GM23338 (cell line): ENCODE measurements at regions not wholly inside any gene's neighbourhood (a gene's known extent, or its start where the extent isn't known, plus 50 kb on each side); places are given as distances from the start of the nearest gene placed in this dataset.

Experiments
- ATAC-seq: fragments of 200-7000 bp; cut with Tn5 transposase; 3 replicates; pipeline ENCODE4 v1.9.1; 2020
- DNase-seq: peaks from one replicate; pipeline ENCODE4 v3.0.0-alpha.2; 2015; ENCODE audit warnings: low spot score
- H2AFZ ChIP-seq: fragments of 200-600 bp; sonication (generic); 2 replicates; pipeline ENCODE4 v1.8.0; 2016; ENCODE audit warnings: antibody characterized with exemption, mild to moderate bottlenecking, moderate library complexity
- H3F3A ChIP-seq: fragments of 200-600 bp; sonication (generic); replicated peaks from 2 replicates; pipeline ENCODE4 v1.8.0; 2017; ENCODE audit warnings: antibody characterized with exemption, mixed run types, low read depth
- H3K27ac ChIP-seq: fragments of 200-600 bp; sonication (generic); 2 replicates; pipeline ENCODE4 v1.6.1; 2016; ENCODE audit warnings: low read depth
- H3K27me3 ChIP-seq: fragments of 200-600 bp; sonication (generic); 2 replicates; pipeline ENCODE4 v1.8.0; 2016; ENCODE audit warnings: mild to moderate bottlenecking, mixed run types, moderate library complexity; ENCODE audit not compliant: insufficient read depth
- H3K36me3 ChIP-seq: fragments of 200-600 bp; sonication (generic); 2 replicates; pipeline ENCODE4 v1.8.0; 2016; ENCODE audit warnings: mild to moderate bottlenecking; ENCODE audit not compliant: insufficient read depth
- H3K4me1 ChIP-seq: fragments of 200-600 bp; sonication (generic); 2 replicates; pipeline ENCODE4 v1.8.0; 2016; ENCODE audit warnings: mild to moderate bottlenecking, moderate library complexity; ENCODE audit not compliant: insufficient read depth
- H3K4me2 ChIP-seq: fragments of 200-600 bp; sonication (generic); 2 replicates; pipeline ENCODE4 v1.7.1; 2017; ENCODE audit warnings: mixed run types
- H3K4me3 ChIP-seq: fragments of 200-600 bp; sonication (generic); 2 replicates; pipeline ENCODE4 v1.6.1; 2016; ENCODE audit warnings: mixed run types
- H3K79me2 ChIP-seq: fragments of 200-600 bp; sonication (generic); replicated peaks from 2 replicates; pipeline ENCODE4 v1.8.0; 2017; ENCODE audit warnings: mild to moderate bottlenecking; ENCODE audit not compliant: insufficient read depth
- H3K9me2 ChIP-seq: fragments of 200-600 bp; sonication (generic); 2 replicates; pipeline ENCODE4 v1.8.0; 2017; ENCODE audit not compliant: insufficient read depth
- H4K20me1 ChIP-seq: fragments of 200-600 bp; sonication (generic); replicated peaks from 2 replicates; pipeline ENCODE4 v1.8.0; 2017; ENCODE audit warnings: mild to moderate bottlenecking; ENCODE audit not compliant: insufficient read depth
- H3K27ac Mint-ChIP-seq: 2 replicates; pipeline ENCODE4 v1.8.0; 2020; ENCODE audit warnings: inconsistent platforms, mild to moderate bottlenecking, moderate library complexity, mixed read lengths
- H3K27me3 Mint-ChIP-seq: 3 replicates; pipeline ENCODE4 v1.8.0; 2022; ENCODE audit warnings: low read depth, mild to moderate bottlenecking, moderate library complexity, mixed read lengths, inconsistent platforms; ENCODE audit not compliant: insufficient read depth, poor library complexity
- H3K36me3 Mint-ChIP-seq: 3 replicates; pipeline ENCODE4 v1.8.0; 2021; ENCODE audit warnings: low read depth, mild to moderate bottlenecking, inconsistent platforms, moderate library complexity, mixed read lengths
- H3K4me1 Mint-ChIP-seq: 3 replicates; pipeline ENCODE4 v1.8.0; 2020; ENCODE audit warnings: mild to moderate bottlenecking, inconsistent platforms, mixed read lengths
- H3K4me3 Mint-ChIP-seq: 3 replicates; pipeline ENCODE4 v1.8.0; 2021; ENCODE audit warnings: moderate library complexity, mild to moderate bottlenecking, inconsistent platforms, mixed read lengths
- H3K9me3 Mint-ChIP-seq: 3 replicates; pipeline ENCODE4 v1.8.0; 2020; ENCODE audit warnings: moderate library complexity, mild to moderate bottlenecking, inconsistent platforms, mixed read lengths
- CREB1 ChIP-seq: fragments of 250-450 bp; sonication (Bioruptor Pico); IDR thresholded peaks from 2 replicates; pipeline ENCODE4 v1.5.0; 2020; ENCODE audit warnings: low read depth, mild to moderate bottlenecking, moderate library complexity
- EZH2 ChIP-seq: fragments of 200-600 bp; sonication (generic); IDR thresholded peaks from one replicate; pipeline ENCODE4 v1.8.0; 2017; ENCODE audit warnings: antibody characterized with exemption, mild to moderate bottlenecking, low read depth; ENCODE audit not compliant: unreplicated experiment
- EZH2phosphoT487 ChIP-seq: fragments of 200-600 bp; sonication (generic); IDR thresholded peaks from one replicate; pipeline ENCODE4 v1.8.1; 2018; ENCODE audit warnings: antibody characterized with exemption; ENCODE audit not compliant: unreplicated experiment
- JUNB ChIP-seq: IDR thresholded peaks from one replicate; pipeline ENCODE4 v1.6.1; 2016; ENCODE audit warnings: antibody characterized with exemption; ENCODE audit not compliant: unreplicated experiment
- NANOG ChIP-seq: IDR thresholded peaks from 2 replicates; pipeline ENCODE4 v1.6.1; 2016; ENCODE audit warnings: antibody characterized with exemption, borderline replicate concordance
- POLR2AphosphoS5 ChIP-seq: IDR thresholded peaks from 2 replicates; pipeline ENCODE4 v1.6.1; 2016; ENCODE audit warnings: antibody characterized with exemption, low read depth
- ZNF114 ChIP-seq: fragments of 250-450 bp; sonication (Bioruptor Pico); IDR thresholded peaks from 2 replicates; pipeline ENCODE4 v1.5.0; 2020; ENCODE audit warnings: mild to moderate bottlenecking, moderate library complexity
- ZNF331 ChIP-seq: fragments of 250-450 bp; sonication (Bioruptor Pico); IDR thresholded peaks from 2 replicates; pipeline ENCODE4 v1.5.0; 2020; ENCODE audit warnings: low read depth, mild to moderate bottlenecking, moderate library complexity
- TF ChIP-seq, protein P1 (sequence below): IDR thresholded peaks from 2 replicates; pipeline ENCODE4 v1.6.1; 2016; ENCODE audit warnings: antibody characterized with exemption
- TF ChIP-seq, protein P2 (sequence below), 2 experiments: fragments of 200-600 bp in 1 of 2; sonication (generic) in 1 of 2; conservative IDR thresholded peaks; 2 replicates each; pipeline versions ENCODE4 v1.5.1 to v1.6.1; 2016 to 2017; ENCODE audit warnings: antibody characterized with exemption in 2 of 2, low read depth in 2 of 2, mild to moderate bottlenecking in 2 of 2, moderate library complexity in 1 of 2
- TF ChIP-seq, protein P3 (sequence below): IDR thresholded peaks from one replicate; pipeline ENCODE4 v1.6.1; 2018; ENCODE audit warnings: antibody characterized with exemption; ENCODE audit not compliant: unreplicated experiment
- TF ChIP-seq, protein P4 (sequence below): fragments of 250-450 bp; sonication (Bioruptor Pico); IDR thresholded peaks from 2 replicates; pipeline ENCODE4 v1.5.0; 2020; ENCODE audit warnings: mild to moderate bottlenecking, moderate library complexity

DNA sequence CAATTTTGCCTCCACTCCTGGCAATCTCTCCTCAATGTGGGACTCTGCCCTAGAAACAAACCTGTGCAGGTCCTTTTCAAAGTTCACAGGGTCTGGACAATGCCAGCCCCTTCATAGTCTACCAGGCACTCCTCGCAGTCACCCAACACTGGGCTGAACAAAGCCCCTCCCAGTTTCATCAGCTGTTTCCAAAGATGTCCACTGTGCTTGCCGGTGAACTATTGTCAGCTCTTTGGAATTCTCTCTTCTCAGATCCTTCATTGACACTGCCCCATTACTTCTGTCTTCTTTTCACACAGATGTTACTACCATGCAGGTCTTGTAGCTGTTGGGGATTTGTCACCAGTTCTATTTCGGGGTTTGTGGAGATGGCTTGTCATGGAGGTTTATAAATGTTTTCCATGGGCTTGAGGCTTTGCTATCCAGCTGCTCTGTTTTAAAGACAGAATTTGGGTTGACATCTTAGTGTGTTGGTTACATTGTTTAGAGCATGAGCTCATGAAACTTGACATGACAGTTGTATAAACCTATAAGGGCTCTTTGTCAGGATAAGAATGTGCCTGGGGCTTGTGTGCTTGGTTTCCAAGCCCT lies 77.3 kb upstream of the DHRS4 start:
- no peaks in the 10 kb centered on the region for H3K27me3 ChIP-seq
- no peaks in the 10 kb centered on the region for H3K36me3 ChIP-seq
- no peak overlapping the region for H3K27ac Mint-ChIP-seq
- no peak overlapping the region for H3K27ac ChIP-seq
- H3K27me3 Mint-ChIP-seq: no peaks in the 10 kb centered on the region
- no peaks in the 10 kb centered on the region for H3K9me2 ChIP-seq
- no peaks in the 10 kb centered on the region for H4K20me1 ChIP-seq
- no peak for ATAC-seq
- DNase-seq: no peak
- no peaks in the 10 kb centered on the region; the same call in 2 of the 3 replicates for H3K9me3 Mint-ChIP-seq
- H3K36me3 Mint-ChIP-seq: no peaks in the 10 kb centered on the region
- no peak overlapping the region for H3K4me2 ChIP-seq
- no peaks in the 10 kb centered on the region for H3K4me1 Mint-ChIP-seq
- H3K4me3 Mint-ChIP-seq: no peak overlapping the region
- H3K4me3 ChIP-seq: no peak overlapping the region
- no peak for TF ChIP-seq JUNB
- TF ChIP-seq POLR2AphosphoS5: no peak
- TF ChIP-seq, protein P1, sequence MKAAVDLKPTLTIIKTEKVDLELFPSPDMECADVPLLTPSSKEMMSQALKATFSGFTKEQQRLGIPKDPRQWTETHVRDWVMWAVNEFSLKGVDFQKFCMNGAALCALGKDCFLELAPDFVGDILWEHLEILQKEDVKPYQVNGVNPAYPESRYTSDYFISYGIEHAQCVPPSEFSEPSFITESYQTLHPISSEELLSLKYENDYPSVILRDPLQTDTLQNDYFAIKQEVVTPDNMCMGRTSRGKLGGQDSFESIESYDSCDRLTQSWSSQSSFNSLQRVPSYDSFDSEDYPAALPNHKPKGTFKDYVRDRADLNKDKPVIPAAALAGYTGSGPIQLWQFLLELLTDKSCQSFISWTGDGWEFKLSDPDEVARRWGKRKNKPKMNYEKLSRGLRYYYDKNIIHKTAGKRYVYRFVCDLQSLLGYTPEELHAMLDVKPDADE: no peak
- TF ChIP-seq, protein P2, sequence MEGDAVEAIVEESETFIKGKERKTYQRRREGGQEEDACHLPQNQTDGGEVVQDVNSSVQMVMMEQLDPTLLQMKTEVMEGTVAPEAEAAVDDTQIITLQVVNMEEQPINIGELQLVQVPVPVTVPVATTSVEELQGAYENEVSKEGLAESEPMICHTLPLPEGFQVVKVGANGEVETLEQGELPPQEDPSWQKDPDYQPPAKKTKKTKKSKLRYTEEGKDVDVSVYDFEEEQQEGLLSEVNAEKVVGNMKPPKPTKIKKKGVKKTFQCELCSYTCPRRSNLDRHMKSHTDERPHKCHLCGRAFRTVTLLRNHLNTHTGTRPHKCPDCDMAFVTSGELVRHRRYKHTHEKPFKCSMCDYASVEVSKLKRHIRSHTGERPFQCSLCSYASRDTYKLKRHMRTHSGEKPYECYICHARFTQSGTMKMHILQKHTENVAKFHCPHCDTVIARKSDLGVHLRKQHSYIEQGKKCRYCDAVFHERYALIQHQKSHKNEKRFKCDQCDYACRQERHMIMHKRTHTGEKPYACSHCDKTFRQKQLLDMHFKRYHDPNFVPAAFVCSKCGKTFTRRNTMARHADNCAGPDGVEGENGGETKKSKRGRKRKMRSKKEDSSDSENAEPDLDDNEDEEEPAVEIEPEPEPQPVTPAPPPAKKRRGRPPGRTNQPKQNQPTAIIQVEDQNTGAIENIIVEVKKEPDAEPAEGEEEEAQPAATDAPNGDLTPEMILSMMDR (conservative IDR thresholded peaks at IDR 0.05; ENCODE audit: low read depth in 2 of 2): no peak
- no peak for TF ChIP-seq EZH2
- TF ChIP-seq, protein P3, sequence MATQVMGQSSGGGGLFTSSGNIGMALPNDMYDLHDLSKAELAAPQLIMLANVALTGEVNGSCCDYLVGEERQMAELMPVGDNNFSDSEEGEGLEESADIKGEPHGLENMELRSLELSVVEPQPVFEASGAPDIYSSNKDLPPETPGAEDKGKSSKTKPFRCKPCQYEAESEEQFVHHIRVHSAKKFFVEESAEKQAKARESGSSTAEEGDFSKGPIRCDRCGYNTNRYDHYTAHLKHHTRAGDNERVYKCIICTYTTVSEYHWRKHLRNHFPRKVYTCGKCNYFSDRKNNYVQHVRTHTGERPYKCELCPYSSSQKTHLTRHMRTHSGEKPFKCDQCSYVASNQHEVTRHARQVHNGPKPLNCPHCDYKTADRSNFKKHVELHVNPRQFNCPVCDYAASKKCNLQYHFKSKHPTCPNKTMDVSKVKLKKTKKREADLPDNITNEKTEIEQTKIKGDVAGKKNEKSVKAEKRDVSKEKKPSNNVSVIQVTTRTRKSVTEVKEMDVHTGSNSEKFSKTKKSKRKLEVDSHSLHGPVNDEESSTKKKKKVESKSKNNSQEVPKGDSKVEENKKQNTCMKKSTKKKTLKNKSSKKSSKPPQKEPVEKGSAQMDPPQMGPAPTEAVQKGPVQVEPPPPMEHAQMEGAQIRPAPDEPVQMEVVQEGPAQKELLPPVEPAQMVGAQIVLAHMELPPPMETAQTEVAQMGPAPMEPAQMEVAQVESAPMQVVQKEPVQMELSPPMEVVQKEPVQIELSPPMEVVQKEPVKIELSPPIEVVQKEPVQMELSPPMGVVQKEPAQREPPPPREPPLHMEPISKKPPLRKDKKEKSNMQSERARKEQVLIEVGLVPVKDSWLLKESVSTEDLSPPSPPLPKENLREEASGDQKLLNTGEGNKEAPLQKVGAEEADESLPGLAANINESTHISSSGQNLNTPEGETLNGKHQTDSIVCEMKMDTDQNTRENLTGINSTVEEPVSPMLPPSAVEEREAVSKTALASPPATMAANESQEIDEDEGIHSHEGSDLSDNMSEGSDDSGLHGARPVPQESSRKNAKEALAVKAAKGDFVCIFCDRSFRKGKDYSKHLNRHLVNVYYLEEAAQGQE: no peak
- TF ChIP-seq ZNF331: no peak
- no peak for TF ChIP-seq CREB1 (CRISPR knock-in tag)
- TF ChIP-seq, protein P4, sequence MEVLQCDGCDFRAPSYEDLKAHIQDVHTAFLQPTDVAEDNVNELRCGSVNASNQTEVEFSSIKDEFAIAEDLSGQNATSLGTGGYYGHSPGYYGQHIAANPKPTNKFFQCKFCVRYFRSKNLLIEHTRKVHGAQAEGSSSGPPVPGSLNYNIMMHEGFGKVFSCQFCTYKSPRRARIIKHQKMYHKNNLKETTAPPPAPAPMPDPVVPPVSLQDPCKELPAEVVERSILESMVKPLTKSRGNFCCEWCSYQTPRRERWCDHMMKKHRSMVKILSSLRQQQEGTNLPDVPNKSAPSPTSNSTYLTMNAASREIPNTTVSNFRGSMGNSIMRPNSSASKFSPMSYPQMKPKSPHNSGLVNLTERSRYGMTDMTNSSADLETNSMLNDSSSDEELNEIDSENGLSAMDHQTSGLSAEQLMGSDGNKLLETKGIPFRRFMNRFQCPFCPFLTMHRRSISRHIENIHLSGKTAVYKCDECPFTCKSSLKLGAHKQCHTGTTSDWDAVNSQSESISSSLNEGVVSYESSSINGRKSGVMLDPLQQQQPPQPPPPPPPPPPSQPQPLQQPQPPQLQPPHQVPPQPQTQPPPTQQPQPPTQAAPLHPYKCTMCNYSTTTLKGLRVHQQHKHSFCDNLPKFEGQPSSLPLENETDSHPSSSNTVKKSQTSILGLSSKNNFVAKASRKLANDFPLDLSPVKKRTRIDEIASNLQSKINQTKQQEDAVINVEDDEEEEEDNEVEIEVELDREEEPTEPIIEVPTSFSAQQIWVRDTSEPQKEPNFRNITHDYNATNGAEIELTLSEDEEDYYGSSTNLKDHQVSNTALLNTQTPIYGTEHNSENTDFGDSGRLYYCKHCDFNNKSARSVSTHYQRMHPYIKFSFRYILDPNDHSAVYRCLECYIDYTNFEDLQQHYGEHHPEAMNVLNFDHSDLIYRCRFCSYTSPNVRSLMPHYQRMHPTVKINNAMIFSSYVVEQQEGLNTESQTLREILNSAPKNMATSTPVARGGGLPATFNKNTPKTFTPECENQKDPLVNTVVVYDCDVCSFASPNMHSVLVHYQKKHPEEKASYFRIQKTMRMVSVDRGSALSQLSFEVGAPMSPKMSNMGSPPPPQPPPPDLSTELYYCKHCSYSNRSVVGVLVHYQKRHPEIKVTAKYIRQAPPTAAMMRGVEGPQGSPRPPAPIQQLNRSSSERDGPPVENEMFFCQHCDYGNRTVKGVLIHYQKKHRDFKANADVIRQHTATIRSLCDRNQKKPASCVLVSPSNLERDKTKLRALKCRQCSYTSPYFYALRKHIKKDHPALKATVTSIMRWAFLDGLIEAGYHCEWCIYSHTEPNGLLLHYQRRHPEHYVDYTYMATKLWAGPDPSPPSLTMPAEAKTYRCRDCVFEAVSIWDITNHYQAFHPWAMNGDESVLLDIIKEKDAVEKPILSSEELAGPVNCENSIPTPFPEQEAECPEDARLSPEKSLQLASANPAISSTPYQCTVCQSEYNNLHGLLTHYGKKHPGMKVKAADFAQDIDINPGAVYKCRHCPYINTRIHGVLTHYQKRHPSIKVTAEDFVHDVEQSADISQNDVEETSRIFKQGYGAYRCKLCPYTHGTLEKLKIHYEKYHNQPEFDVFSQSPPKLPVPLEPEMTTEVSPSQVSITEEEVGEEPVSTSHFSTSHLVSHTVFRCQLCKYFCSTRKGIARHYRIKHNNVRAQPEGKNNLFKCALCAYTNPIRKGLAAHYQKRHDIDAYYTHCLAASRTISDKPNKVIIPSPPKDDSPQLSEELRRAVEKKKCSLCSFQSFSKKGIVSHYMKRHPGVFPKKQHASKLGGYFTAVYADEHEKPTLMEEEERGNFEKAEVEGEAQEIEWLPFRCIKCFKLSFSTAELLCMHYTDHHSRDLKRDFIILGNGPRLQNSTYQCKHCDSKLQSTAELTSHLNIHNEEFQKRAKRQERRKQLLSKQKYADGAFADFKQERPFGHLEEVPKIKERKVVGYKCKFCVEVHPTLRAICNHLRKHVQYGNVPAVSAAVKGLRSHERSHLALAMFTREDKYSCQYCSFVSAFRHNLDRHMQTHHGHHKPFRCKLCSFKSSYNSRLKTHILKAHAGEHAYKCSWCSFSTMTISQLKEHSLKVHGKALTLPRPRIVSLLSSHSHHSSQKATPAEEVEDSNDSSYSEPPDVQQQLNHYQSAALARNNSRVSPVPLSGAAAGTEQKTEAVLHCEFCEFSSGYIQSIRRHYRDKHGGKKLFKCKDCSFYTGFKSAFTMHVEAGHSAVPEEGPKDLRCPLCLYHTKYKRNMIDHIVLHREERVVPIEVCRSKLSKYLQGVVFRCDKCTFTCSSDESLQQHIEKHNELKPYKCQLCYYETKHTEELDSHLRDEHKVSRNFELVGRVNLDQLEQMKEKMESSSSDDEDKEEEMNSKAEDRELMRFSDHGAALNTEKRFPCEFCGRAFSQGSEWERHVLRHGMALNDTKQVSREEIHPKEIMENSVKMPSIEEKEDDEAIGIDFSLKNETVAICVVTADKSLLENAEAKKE: no peak
- TF ChIP-seq EZH2phosphoT487: no peak
- TF ChIP-seq NANOG: no peak
- TF ChIP-seq ZNF114 (CRISPR knock-in tag): no peak
- H3K79me2 ChIP-seq: no peaks in the 10 kb centered on the region
- H2AFZ ChIP-seq: 0 out of 2 replicates have a peak overlapping the region, but pooled peaks have one; percentile 23
- H3F3A ChIP-seq: no peaks in the 10 kb centered on the region
- H3K4me1 ChIP-seq: no peaks in the 10 kb centered on the region
